Thyroid gland (tissue), 4 donors: ENCODE measurements at regions not wholly inside any gene's neighbourhood (a gene's known extent, or its start where the extent isn't known, plus 50 kb on each side); places are given as distances from the start of the nearest gene placed in this dataset.

Source experiments
- POLR2A ChIP-seq, 2 donors: fragments of 450-650 bp; IDR thresholded peaks; one replicate each; pipeline ENCODE4 v1.6.1; 2017; ENCODE audit warnings: antibody characterized with exemption in 2 of 2, mild to moderate bottlenecking in 2 of 2, moderate library complexity in 1 of 2
- TF ChIP-seq, protein P1 (sequence below), 6 experiments: fragments of 200-600 bp in 3 of 6; fragments of 450-650 bp in 3 of 6; sonication (generic) in 3 of 6; IDR thresholded peaks; one replicate each; pipeline ENCODE4 v1.5.1; 2016 to 2019; ENCODE audit warnings: antibody characterized with exemption in 6 of 6, mild to moderate bottlenecking in 2 of 6, inconsistent platforms in 1 of 6, moderate library complexity in 1 of 6

- no peak for TF ChIP-seq POLR2A (IDR thresholded peaks at IDR 0.05)
- TF ChIP-seq, protein P1, sequence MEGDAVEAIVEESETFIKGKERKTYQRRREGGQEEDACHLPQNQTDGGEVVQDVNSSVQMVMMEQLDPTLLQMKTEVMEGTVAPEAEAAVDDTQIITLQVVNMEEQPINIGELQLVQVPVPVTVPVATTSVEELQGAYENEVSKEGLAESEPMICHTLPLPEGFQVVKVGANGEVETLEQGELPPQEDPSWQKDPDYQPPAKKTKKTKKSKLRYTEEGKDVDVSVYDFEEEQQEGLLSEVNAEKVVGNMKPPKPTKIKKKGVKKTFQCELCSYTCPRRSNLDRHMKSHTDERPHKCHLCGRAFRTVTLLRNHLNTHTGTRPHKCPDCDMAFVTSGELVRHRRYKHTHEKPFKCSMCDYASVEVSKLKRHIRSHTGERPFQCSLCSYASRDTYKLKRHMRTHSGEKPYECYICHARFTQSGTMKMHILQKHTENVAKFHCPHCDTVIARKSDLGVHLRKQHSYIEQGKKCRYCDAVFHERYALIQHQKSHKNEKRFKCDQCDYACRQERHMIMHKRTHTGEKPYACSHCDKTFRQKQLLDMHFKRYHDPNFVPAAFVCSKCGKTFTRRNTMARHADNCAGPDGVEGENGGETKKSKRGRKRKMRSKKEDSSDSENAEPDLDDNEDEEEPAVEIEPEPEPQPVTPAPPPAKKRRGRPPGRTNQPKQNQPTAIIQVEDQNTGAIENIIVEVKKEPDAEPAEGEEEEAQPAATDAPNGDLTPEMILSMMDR (IDR thresholded peaks at IDR 0.05), result no peak
These were observed 68.1 kb upstream of the TBXT start for GRCh38 chr6:166235666-166236292.
